ENCODE measurements at regions not wholly inside any gene's neighbourhood (a gene's known extent, or its start where the extent isn't known, plus 50 kb on each side); places are given as distances from the start of the nearest gene placed in this dataset.

DNA sequence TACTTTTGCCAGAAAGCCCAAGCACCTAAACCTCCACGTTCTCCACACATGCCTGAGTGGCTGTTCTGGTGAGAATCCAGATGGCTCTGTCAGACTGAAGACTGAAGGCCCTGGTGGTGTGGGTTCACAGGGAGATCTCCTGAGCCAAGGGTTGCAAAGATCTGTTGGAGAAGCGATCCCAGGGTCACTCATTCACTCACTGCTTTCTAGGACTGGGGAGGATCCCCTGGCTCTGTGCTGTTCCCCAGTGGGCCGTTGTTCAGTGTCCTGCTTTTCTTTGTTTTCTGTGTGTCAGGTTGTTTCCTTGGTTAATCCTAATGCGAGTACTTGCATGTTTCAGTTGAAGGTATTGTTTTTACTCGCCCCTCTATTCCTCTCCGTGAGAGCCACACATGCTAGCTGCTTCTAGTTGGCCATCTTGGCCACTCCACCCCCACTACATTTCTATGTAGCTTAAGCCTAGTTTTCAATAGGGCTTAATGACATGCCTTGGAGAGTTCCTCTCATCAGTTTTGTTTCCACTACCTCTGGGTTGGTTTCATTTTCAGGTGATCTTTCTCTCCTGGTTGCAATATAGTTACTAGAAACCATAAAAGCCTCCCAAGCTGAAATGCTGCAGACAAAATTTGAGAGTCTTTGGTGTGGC lies 144.5 kb upstream of the SLC38A2 start:
- DNase-seq (ENCODE audit: low read depth, low spot score): no peak
- Histone ChIP-seq H3K4me2 (ENCODE audit: insufficient read depth, low read length) (no peak overlapping the region), H3K4me1 (ENCODE audit: control insufficient read depth, extremely low read depth, insufficient read depth, low read length) (peaks cover 2% of the 10 kb centered on the region), H3K27me3 (ENCODE audit: control insufficient read depth in 2 of 2, insufficient read depth in 2 of 2, low read length in 2 of 2) (no peaks in the 10 kb centered on the region), H3K27ac (ENCODE audit: insufficient read depth, low read depth, low read length) (no peak overlapping the region), H3K9me3 (replicated peaks; ENCODE audit: control insufficient read depth, insufficient read depth, low read length) (no peaks in the 10 kb centered on the region), H3K9me1 (replicated peaks; ENCODE audit: control insufficient read depth, extremely low read depth, insufficient read depth, low read length) (no peaks in the 10 kb centered on the region), H3K79me2 (ENCODE audit: control insufficient read depth, insufficient read depth, low read length) (no peaks in the 10 kb centered on the region), H3K36me3 (ENCODE audit: control insufficient read depth in 2 of 2, extremely low read depth in 1 of 2, insufficient read depth in 2 of 2, low read length in 2 of 2) (no peaks in the 10 kb centered on the region), H4K20me1 (replicated peaks; ENCODE audit: control insufficient read depth, extremely low read depth, insufficient read depth, low read length) (no peaks in the 10 kb centered on the region), H2AFZ (ENCODE audit: low read depth, low read length) (no peak overlapping the region), H3K9ac (replicated peaks; ENCODE audit: extremely low read depth, insufficient read depth, low read length) (no peak overlapping the region), H3K4me3 (replicated peaks in 1 of 3; ENCODE audit: insufficient read depth in 1 of 3, low read depth in 1 of 3, low read length in 3 of 3) (no peak overlapping the region)
- intact Hi-C loops (cut with micrococcal nuclease): no loop called here
- FAIRE-seq: no peak
- dilution Hi-C loops (cut with MboI; ENCODE audit: extremely low pct_ligation_motif_present, low sequenced_read_pairs): no loop called here
- no TSS peak for BruUV-seq (replicated peaks)
- CTCF ChIA-PET: interaction anchor here (1.0 to 1.4 kb wide), 2 partner anchors 10 to 144 kb away, joined by 4 read pairs; no protein-coding TSS in a partner anchor
- POLR2A ChIA-PET: no interaction called here
- TF ChIP-seq MYC (IDR thresholded peaks at IDR 0.05; ENCODE audit: low read depth, low read length): no peak
- no peak for TF ChIP-seq GATA2 (IDR thresholded peaks at IDR 0.05; ENCODE audit: insufficient read depth, insufficient read length, low read depth, low read length)
- TF ChIP-seq POLR2AphosphoS5 (IDR thresholded peaks at IDR 0.05; ENCODE audit: insufficient read depth, low read depth, low read length): no peak
- no peak for TF ChIP-seq JUN (IDR thresholded peaks at IDR 0.05; ENCODE audit: borderline replicate concordance, insufficient read depth, insufficient read length, low read depth)
- TF ChIP-seq FOS (IDR thresholded peaks at IDR 0.05; ENCODE audit: borderline replicate concordance, insufficient read depth, low read length): no peak
- TF ChIP-seq, protein P1, sequence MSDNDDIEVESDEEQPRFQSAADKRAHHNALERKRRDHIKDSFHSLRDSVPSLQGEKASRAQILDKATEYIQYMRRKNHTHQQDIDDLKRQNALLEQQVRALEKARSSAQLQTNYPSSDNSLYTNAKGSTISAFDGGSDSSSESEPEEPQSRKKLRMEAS (IDR thresholded peaks at IDR 0.05; ENCODE audit: insufficient read depth, insufficient read length): no peak
- no peak for TF ChIP-seq EZH2 (IDR thresholded peaks at IDR 0.05; ENCODE audit: borderline replicate concordance, low read depth, low read length, severe bottlenecking)
- TF ChIP-seq POLR2A (IDR thresholded peaks at IDR 0.05; ENCODE audit: low read depth, low read length): no peak
- TF ChIP-seq, protein P2, sequence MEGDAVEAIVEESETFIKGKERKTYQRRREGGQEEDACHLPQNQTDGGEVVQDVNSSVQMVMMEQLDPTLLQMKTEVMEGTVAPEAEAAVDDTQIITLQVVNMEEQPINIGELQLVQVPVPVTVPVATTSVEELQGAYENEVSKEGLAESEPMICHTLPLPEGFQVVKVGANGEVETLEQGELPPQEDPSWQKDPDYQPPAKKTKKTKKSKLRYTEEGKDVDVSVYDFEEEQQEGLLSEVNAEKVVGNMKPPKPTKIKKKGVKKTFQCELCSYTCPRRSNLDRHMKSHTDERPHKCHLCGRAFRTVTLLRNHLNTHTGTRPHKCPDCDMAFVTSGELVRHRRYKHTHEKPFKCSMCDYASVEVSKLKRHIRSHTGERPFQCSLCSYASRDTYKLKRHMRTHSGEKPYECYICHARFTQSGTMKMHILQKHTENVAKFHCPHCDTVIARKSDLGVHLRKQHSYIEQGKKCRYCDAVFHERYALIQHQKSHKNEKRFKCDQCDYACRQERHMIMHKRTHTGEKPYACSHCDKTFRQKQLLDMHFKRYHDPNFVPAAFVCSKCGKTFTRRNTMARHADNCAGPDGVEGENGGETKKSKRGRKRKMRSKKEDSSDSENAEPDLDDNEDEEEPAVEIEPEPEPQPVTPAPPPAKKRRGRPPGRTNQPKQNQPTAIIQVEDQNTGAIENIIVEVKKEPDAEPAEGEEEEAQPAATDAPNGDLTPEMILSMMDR (IDR thresholded peaks at IDR 0.05; ENCODE audit: extremely low read depth in 1 of 2, insufficient read depth in 1 of 2, low read depth in 1 of 2, low read length in 2 of 2): no peak

All from endothelial cell of umbilical vein (primary cell).